WTC11 (cell line): ENCODE measurements at regions not wholly inside any gene's neighbourhood (a gene's known extent, or its start where the extent isn't known, plus 50 kb on each side); places are given as distances from the start of the nearest gene placed in this dataset.

Source experiments
- ATAC-seq: fragments of 200-7000 bp; cut with Tn5 transposase; 2 replicates; pipeline ENCODE4 v1.10.0; 2021; ENCODE audit warnings: mild to moderate bottlenecking, moderate library complexity
- CTCF ChIA-PET: fragments of 300-600 bp; sonication (Branson Sonifier 250); formaldehyde crosslinking; loops from one replicate; lab custom pipeline; 2021; ENCODE audit warnings: antibody characterized with exemption; lab: Charles Lee
- POLR2A ChIA-PET: fragments of 350-600 bp; sonication (Branson Sonifier 250); formaldehyde crosslinking; loops from one replicate; lab custom pipeline; 2021; ENCODE audit warnings: antibody characterized with exemption; lab: Charles Lee
- DNase-seq: peaks from one replicate; pipeline ENCODE4 v3.0.0; 2021; ENCODE audit warnings: low spot score
- H3K27ac Mint-ChIP-seq: 2 replicates; pipeline ENCODE4 v1.8.0; 2021; ENCODE audit warnings: mixed read lengths
- H3K27me3 Mint-ChIP-seq: 2 replicates; pipeline ENCODE4 v1.8.0; 2021; ENCODE audit warnings: low read depth, mild to moderate bottlenecking, moderate library complexity, mixed read lengths
- H3K36me3 Mint-ChIP-seq: 2 replicates; pipeline ENCODE4 v1.8.0; 2021; ENCODE audit warnings: mixed read lengths
- H3K4me1 Mint-ChIP-seq: 2 replicates; pipeline ENCODE4 v1.8.0; 2022; ENCODE audit warnings: mixed read lengths
- H3K4me3 Mint-ChIP-seq: 2 replicates; pipeline ENCODE4 v1.8.0; 2021; ENCODE audit warnings: mild to moderate bottlenecking, moderate library complexity, mixed read lengths
- H3K9me3 Mint-ChIP-seq: 2 replicates; pipeline ENCODE4 v1.8.0; 2021; ENCODE audit warnings: mixed read lengths
- CBFB ChIP-seq: sonication (generic); formaldehyde crosslinking; IDR thresholded peaks from 2 replicates; pipeline ENCODE4 v1.8.1; 2022; ENCODE audit warnings: mild to moderate bottlenecking, low read depth, missing genetic modification reagents
- CREB1 ChIP-seq: sonication (generic); formaldehyde crosslinking; IDR thresholded peaks from 2 replicates; pipeline ENCODE4 v1.8.0; 2023; ENCODE audit warnings: mild to moderate bottlenecking, missing genetic modification reagents
- CTCF ChIP-seq: fragments of 200-600 bp; IDR thresholded peaks from 2 replicates; pipeline ENCODE4 v1.8.0; 2022; ENCODE audit warnings: antibody characterized with exemption
- FOXP1 ChIP-seq: sonication (generic); formaldehyde crosslinking; IDR thresholded peaks from 2 replicates; pipeline ENCODE4 v1.8.0; 2022; ENCODE audit warnings: missing genetic modification reagents, mild to moderate bottlenecking, moderate library complexity, borderline replicate concordance
- GABPB1 ChIP-seq: sonication (generic); formaldehyde crosslinking; IDR thresholded peaks from 2 replicates; pipeline ENCODE4 v1.8.1; 2023; ENCODE audit warnings: mild to moderate bottlenecking, missing genetic modification reagents
- HMGXB4 ChIP-seq: sonication (generic); formaldehyde crosslinking; IDR thresholded peaks from 2 replicates; pipeline ENCODE4 v1.8.1; 2023; ENCODE audit warnings: mild to moderate bottlenecking, moderate library complexity, missing genetic modification reagents
- JUN ChIP-seq: sonication (generic); formaldehyde crosslinking; IDR thresholded peaks from 2 replicates; pipeline ENCODE4 v1.8.0; 2023; ENCODE audit warnings: mild to moderate bottlenecking, missing genetic modification reagents
- MAX ChIP-seq: sonication (generic); formaldehyde crosslinking; IDR thresholded peaks from 2 replicates; pipeline ENCODE4 v1.8.0; 2022; ENCODE audit warnings: mild to moderate bottlenecking, missing genetic modification reagents
- NFATC4 ChIP-seq: fragments of 250-450 bp; sonication (Bioruptor Pico); IDR thresholded peaks from 2 replicates; pipeline ENCODE4 v1.9.0; 2021; ENCODE audit warnings: mild to moderate bottlenecking
- NFE2L1 ChIP-seq: sonication (generic); formaldehyde crosslinking; IDR thresholded peaks from 2 replicates; pipeline ENCODE4 v1.8.1; 2023; ENCODE audit warnings: missing genetic modification reagents
- NR1H2 ChIP-seq: sonication (generic); formaldehyde crosslinking; IDR thresholded peaks from 2 replicates; pipeline ENCODE4 v1.9.0; 2021; ENCODE audit warnings: mild to moderate bottlenecking, moderate library complexity, missing genetic modification reagents
- NR3C1 ChIP-seq: sonication (generic); formaldehyde crosslinking; conservative IDR thresholded peaks from 2 replicates; pipeline ENCODE4 v1.8.1; 2023; ENCODE audit warnings: low read depth, mild to moderate bottlenecking, missing genetic modification reagents
- SP1 ChIP-seq: sonication (generic); formaldehyde crosslinking; conservative IDR thresholded peaks from 2 replicates; pipeline ENCODE4 v1.8.1; 2022; ENCODE audit warnings: missing genetic modification reagents
- TEAD4 ChIP-seq: sonication (generic); formaldehyde crosslinking; IDR thresholded peaks from 2 replicates; pipeline ENCODE4 v1.8.0; 2022; ENCODE audit warnings: mild to moderate bottlenecking, missing genetic modification reagents
- ZNF138 ChIP-seq: sonication (generic); formaldehyde crosslinking; conservative IDR thresholded peaks from 2 replicates; pipeline ENCODE4 v1.8.1; 2022; ENCODE audit warnings: mild to moderate bottlenecking, moderate library complexity, missing genetic modification reagents
- ZNF219 ChIP-seq: sonication (generic); formaldehyde crosslinking; IDR thresholded peaks from 2 replicates; pipeline ENCODE4 v1.8.0; 2023; ENCODE audit warnings: missing genetic modification reagents, mild to moderate bottlenecking, borderline replicate concordance
- ZNF232 ChIP-seq: sonication (generic); formaldehyde crosslinking; IDR thresholded peaks from 2 replicates; pipeline ENCODE4 v1.8.0; 2022; ENCODE audit warnings: mild to moderate bottlenecking, missing genetic modification reagents
- TF ChIP-seq, protein P1 (sequence below): fragments of 250-450 bp; sonication (Bioruptor Pico); conservative IDR thresholded peaks from 2 replicates; pipeline ENCODE4 v1.9.0; 2021; ENCODE audit warnings: mild to moderate bottlenecking
- TF ChIP-seq, protein P2 (sequence below): sonication (generic); formaldehyde crosslinking; IDR thresholded peaks from 2 replicates; pipeline ENCODE4 v1.8.1; 2023; ENCODE audit warnings: mild to moderate bottlenecking, missing genetic modification reagents, moderate library complexity
- TF ChIP-seq, protein P3 (sequence below): sonication (generic); formaldehyde crosslinking; IDR thresholded peaks from 2 replicates; pipeline ENCODE4 v1.8.0; 2023; ENCODE audit warnings: missing genetic modification reagents, mild to moderate bottlenecking, borderline replicate concordance

- DNase-seq: no peak
- peaks cover 29% of the 10 kb centered on the region for H3K4me1 Mint-ChIP-seq
- H3K27ac Mint-ChIP-seq: no peak overlapping the region
- ChIA-PET POLR2A (no interaction called here), CTCF (interaction anchor here (0.7 to 3.3 kb wide), 7 partner anchors 10 to 247 kb away, joined by 3 to 16 read pairs (median 4); partner anchors contain the start of genes NECTIN1 and USP2)
- ATAC-seq: peak; percentile 31
- H3K36me3 Mint-ChIP-seq: no peaks in the 10 kb centered on the region
- H3K9me3 Mint-ChIP-seq: peaks cover 9% of the 10 kb centered on the region
- peak overlapping the region; percentile 47 for H3K4me3 Mint-ChIP-seq
- no peak for TF ChIP-seq TEAD4 (CRISPR knock-in tag)
- no peak; the same call in 1 of the 2 replicates for TF ChIP-seq ZNF232
- no peak for TF ChIP-seq NFE2L1 (CRISPR knock-in tag)
- TF ChIP-seq NR1H2: no peak
- 0 out of 2 replicates have a peak, but pooled peaks have one; percentile 41 for TF ChIP-seq HMGXB4 (CRISPR knock-in tag)
- TF ChIP-seq CBFB: no peak
- no peak for TF ChIP-seq ZNF138 (CRISPR knock-in tag)
- TF ChIP-seq, protein P1, sequence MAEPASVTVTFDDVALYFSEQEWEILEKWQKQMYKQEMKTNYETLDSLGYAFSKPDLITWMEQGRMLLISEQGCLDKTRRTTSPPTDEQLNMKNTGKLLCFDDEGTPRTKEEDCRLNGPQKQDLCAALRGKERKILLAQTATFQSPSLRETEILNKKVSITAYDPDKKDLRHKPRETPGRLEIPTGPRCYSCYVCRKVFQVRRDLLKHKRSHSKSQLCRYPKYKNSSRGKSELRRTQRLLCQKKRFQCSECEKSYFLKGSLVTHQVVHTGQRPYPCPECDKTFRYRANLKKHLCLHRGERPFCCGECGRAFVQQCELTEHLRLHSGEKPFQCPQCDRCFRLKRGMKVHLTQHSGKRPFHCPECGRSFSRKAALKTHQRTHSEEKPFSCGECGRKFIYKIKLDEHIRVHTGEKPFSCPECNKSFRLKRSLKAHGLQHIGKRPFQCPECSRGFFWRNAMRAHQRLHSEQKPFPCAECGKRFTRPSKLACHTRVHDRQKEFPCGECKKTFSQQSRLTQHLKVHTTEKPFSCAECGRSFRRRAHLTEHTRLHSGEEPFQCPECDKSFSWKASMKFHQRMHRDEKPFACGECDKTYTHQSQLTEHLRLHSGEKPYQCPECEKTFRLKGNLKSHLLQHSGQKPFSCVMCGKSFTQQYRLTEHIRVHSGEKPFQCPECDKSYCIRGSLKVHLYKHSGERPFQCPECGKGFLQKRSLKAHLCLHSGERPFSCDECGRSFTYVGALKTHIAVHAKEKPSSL: no peak
- no peak for TF ChIP-seq ZNF219 (CRISPR knock-in tag)
- 0 out of 2 replicates have a peak, but pooled peaks have one; percentile 14 for TF ChIP-seq FOXP1
- TF ChIP-seq, protein P2, sequence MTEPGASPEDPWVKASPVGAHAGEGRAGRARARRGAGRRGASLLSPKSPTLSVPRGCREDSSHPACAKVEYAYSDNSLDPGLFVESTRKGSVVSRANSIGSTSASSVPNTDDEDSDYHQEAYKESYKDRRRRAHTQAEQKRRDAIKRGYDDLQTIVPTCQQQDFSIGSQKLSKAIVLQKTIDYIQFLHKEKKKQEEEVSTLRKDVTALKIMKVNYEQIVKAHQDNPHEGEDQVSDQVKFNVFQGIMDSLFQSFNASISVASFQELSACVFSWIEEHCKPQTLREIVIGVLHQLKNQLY (CRISPR knock-in tag): no peak
- peaks cover 13% of the 10 kb centered on the region for H3K27me3 Mint-ChIP-seq
Observed at GRCh38 chr11:119481667-119482400, 58.9 kb upstream of the THY1 start.

DNA sequence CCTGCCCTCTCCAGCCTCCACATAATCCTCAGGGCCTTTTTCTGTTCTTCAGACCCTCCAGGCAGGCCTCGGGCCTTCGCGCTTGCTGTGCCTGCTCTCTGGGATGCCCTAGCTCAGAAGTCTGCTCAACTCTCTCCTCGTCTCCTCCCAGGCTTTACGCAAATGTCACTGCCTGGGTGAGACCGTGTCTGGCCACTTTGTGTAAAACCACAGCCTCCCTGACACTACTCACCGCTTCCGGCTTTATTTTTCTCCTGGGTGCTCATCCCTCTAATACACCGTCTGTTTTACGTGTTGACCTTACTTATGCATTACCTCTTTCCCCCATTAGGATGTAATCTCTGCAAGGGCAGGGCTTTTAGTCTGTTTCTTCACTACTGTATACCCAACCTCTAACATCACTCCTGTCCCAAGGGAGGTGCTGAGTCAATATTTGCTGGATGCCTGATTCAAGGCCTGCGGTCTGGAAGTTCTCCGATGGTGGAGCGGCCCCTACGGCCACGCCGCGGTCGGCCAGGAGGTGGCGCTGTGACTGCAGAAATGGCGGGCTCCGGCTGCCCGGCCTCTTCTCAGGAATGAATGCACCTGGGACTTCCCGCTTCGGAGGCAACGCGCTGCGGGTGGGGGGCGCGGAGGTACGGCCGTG lies 58.2 kb upstream of the THY1 start:
- Mint-ChIP-seq H3K27me3 (peaks cover 16% of the 10 kb centered on the region), H3K4me1 (peaks cover 28% of the 10 kb centered on the region), H3K36me3 (no peaks in the 10 kb centered on the region), H3K27ac (no peak overlapping the region), H3K9me3 (peaks cover 9% of the 10 kb centered on the region), H3K4me3 (peak overlapping the region; percentile 47)
- ChIA-PET POLR2A (no interaction called here), CTCF (interaction anchor here (0.6 to 3.3 kb wide), 19 partner anchors 10 to 394 kb away, joined by 3 to 16 read pairs (median 4); partner anchors contain the start of genes NECTIN1 and USP2)
- TF ChIP-seq JUN (CRISPR knock-in tag): no peak
- TF ChIP-seq ZNF138 (CRISPR knock-in tag): no peak
- no peak for TF ChIP-seq MAX (CRISPR knock-in tag)
- TF ChIP-seq CTCF: peak; percentile 99
- TF ChIP-seq NFATC4: no peak
- no peak for TF ChIP-seq NR3C1 (CRISPR knock-in tag)
- peak; percentile 70; the same call in 1 of the 2 replicates for TF ChIP-seq HMGXB4 (CRISPR knock-in tag)
- peak; percentile 47; the same call in 1 of the 2 replicates for TF ChIP-seq GABPB1 (CRISPR knock-in tag)
- TF ChIP-seq, protein P3, sequence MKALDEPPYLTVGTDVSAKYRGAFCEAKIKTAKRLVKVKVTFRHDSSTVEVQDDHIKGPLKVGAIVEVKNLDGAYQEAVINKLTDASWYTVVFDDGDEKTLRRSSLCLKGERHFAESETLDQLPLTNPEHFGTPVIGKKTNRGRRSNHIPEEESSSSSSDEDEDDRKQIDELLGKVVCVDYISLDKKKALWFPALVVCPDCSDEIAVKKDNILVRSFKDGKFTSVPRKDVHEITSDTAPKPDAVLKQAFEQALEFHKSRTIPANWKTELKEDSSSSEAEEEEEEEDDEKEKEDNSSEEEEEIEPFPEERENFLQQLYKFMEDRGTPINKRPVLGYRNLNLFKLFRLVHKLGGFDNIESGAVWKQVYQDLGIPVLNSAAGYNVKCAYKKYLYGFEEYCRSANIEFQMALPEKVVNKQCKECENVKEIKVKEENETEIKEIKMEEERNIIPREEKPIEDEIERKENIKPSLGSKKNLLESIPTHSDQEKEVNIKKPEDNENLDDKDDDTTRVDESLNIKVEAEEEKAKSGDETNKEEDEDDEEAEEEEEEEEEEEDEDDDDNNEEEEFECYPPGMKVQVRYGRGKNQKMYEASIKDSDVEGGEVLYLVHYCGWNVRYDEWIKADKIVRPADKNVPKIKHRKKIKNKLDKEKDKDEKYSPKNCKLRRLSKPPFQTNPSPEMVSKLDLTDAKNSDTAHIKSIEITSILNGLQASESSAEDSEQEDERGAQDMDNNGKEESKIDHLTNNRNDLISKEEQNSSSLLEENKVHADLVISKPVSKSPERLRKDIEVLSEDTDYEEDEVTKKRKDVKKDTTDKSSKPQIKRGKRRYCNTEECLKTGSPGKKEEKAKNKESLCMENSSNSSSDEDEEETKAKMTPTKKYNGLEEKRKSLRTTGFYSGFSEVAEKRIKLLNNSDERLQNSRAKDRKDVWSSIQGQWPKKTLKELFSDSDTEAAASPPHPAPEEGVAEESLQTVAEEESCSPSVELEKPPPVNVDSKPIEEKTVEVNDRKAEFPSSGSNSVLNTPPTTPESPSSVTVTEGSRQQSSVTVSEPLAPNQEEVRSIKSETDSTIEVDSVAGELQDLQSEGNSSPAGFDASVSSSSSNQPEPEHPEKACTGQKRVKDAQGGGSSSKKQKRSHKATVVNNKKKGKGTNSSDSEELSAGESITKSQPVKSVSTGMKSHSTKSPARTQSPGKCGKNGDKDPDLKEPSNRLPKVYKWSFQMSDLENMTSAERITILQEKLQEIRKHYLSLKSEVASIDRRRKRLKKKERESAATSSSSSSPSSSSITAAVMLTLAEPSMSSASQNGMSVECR (CRISPR knock-in tag): peak; percentile 33; the same call in 1 of the 2 replicates
- no peak; the same call in 1 of the 2 replicates for TF ChIP-seq SP1 (CRISPR knock-in tag)
- TF ChIP-seq CREB1: peak; percentile 23; the same call in 1 of the 2 replicates
- DNase-seq (peak; percentile 93), ATAC-seq (peak; percentile 70)
